Suprapubic skin (tissue), 4 donors: ENCODE measurements at regions not wholly inside any gene's neighbourhood (a gene's known extent, or its start where the extent isn't known, plus 50 kb on each side); places are given as distances from the start of the nearest gene placed in this dataset.

Experiments used
- DNase-seq, 2 donors: peaks; one replicate each; pipeline ENCODE4 v3.0.0-alpha.2; 2019; ENCODE audit warnings: low spot score in 2 of 2
- H3K27ac ChIP-seq: fragments of 200-600 bp; sonication (generic); one replicate; pipeline ENCODE4 v1.5.1; 2019
- H3K27me3 ChIP-seq: fragments of 200-600 bp; sonication (generic); one replicate; pipeline ENCODE4 v1.5.1; 2019
- H3K36me3 ChIP-seq: fragments of 200-600 bp; sonication (generic); one replicate; pipeline ENCODE4 v1.5.1; 2019
- H3K4me1 ChIP-seq: fragments of 200-600 bp; sonication (generic); one replicate; pipeline ENCODE4 v1.5.1; 2019
- H3K4me3 ChIP-seq: fragments of 200-600 bp; sonication (generic); one replicate; pipeline ENCODE4 v1.5.1; 2019; ENCODE audit warnings: mild to moderate bottlenecking
- H3K9me3 ChIP-seq: fragments of 200-600 bp; sonication (generic); one replicate; pipeline ENCODE4 v1.5.1; 2019
- EP300 ChIP-seq: sonication (generic); formaldehyde crosslinking; IDR thresholded peaks from one replicate; pipeline ENCODE4 v1.6.1; 2017; ENCODE audit warnings: antibody characterized with exemption
- POLR2A ChIP-seq, 2 donors: fragments of 450-650 bp; IDR thresholded peaks; one replicate each; pipeline ENCODE4 v1.6.1; 2017; ENCODE audit warnings: antibody characterized with exemption in 2 of 2, mild to moderate bottlenecking in 2 of 2, moderate library complexity in 2 of 2
- POLR2AphosphoS5 ChIP-seq, 3 donors: sonication (generic); formaldehyde crosslinking; IDR thresholded peaks; one replicate each; pipeline ENCODE4 v1.6.1; 2017; ENCODE audit warnings: antibody characterized with exemption in 3 of 3
- WGBS: methylation state at CpG from one replicate; pipeline ENCODE4 v1.1.5; 2018; 5-methylcytosine and 5-hydroxymethylcytosine counted together
- TF ChIP-seq, protein P1 (sequence below), 2 donors: fragments of 200-600 bp in 1 of 2; fragments of 450-650 bp in 1 of 2; sonication (generic) in 1 of 2; IDR thresholded peaks; one replicate each; pipeline ENCODE4 v1.5.1; 2016 to 2019; ENCODE audit warnings: antibody characterized with exemption in 2 of 2, mild to moderate bottlenecking in 1 of 2, moderate library complexity in 1 of 2

DNA sequence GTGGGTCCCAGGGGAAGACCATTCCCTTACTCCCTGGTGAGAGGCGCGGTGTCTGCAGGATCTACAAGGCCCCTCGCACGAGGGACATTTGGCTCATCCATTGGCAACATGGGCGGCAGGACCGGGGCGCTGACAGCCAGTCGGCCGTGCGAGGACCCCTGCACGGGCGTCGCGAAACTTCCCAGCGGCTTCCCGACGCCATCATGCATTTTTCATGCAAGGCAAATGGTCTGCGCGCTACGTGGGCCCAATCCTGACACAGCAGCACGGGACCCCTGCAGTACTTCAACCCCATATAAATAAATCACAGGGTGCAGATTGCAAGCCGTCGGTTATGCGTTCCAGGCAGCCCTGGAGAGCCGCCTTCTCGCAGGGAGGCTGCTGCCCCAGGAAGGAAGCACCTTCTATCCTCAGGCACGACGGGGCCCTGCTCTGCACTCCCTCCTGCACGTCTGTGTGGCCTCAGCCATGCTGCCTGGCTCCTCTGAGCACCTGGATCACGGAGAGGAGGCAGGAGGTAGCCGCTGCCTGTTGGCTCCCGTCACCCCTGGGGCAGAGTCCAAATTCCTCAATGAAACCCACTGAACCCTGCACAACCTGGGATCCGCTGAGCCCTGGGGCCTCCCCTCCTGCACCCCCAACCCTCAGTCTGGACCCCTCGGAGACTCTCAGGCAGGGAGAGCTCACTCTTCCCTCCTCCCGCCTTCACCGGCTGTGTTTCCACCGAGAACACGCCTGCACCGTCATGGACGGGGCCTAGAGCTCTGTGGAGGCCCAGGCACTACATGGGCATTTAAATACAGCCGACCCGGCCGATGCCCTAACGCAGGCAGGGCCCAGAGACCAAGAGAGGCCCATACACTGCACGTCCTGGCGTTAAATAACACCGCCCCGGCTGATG, 90.5 kb downstream of the PDGFA start:
- Histone ChIP-seq H3K36me3 (no peaks in the 10 kb centered on the region), H3K4me3 (no peak overlapping the region), H3K9me3 (no peaks in the 10 kb centered on the region), H3K27ac (no peak overlapping the region), H3K27me3 (peaks cover 3% of the 10 kb centered on the region), H3K4me1 (peaks cover 19% of the 10 kb centered on the region)
- 92% methylated on average over 40 of the region's 48 CpGs for WGBS
- TF ChIP-seq POLR2A (IDR thresholded peaks at IDR 0.05) (no peak), EP300 (no peak), POLR2AphosphoS5 (IDR thresholded peaks at IDR 0.05) (no peak)
- TF ChIP-seq, protein P1, sequence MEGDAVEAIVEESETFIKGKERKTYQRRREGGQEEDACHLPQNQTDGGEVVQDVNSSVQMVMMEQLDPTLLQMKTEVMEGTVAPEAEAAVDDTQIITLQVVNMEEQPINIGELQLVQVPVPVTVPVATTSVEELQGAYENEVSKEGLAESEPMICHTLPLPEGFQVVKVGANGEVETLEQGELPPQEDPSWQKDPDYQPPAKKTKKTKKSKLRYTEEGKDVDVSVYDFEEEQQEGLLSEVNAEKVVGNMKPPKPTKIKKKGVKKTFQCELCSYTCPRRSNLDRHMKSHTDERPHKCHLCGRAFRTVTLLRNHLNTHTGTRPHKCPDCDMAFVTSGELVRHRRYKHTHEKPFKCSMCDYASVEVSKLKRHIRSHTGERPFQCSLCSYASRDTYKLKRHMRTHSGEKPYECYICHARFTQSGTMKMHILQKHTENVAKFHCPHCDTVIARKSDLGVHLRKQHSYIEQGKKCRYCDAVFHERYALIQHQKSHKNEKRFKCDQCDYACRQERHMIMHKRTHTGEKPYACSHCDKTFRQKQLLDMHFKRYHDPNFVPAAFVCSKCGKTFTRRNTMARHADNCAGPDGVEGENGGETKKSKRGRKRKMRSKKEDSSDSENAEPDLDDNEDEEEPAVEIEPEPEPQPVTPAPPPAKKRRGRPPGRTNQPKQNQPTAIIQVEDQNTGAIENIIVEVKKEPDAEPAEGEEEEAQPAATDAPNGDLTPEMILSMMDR (IDR thresholded peaks at IDR 0.05) = no peak
- DNase-seq = no peak

GRCh38 chr7:429828-430180, 89.8 kb downstream of the PDGFA start:
- Histone ChIP-seq H3K4me1 (peaks cover 13% of the 10 kb centered on the region), H3K4me3 (no peak overlapping the region), H3K27ac (no peak overlapping the region), H3K36me3 (no peaks in the 10 kb centered on the region), H3K27me3 (peaks cover 3% of the 10 kb centered on the region), H3K9me3 (no peaks in the 10 kb centered on the region)
- TF ChIP-seq POLR2A (IDR thresholded peaks at IDR 0.05) = no peak
- no peak for TF ChIP-seq EP300
- TF ChIP-seq, protein P1 (IDR thresholded peaks at IDR 0.05) = no peak
- no peak for TF ChIP-seq POLR2AphosphoS5 (IDR thresholded peaks at IDR 0.05)
- WGBS = 92% methylated on average over 15 of the region's 20 CpGs
- DNase-seq = no peak

- H3K4me3 ChIP-seq = no peak overlapping the region
- H3K27ac ChIP-seq = no peak overlapping the region
- peaks cover 3% of the 10 kb centered on the region for H3K27me3 ChIP-seq
- TF ChIP-seq POLR2AphosphoS5 (IDR thresholded peaks at IDR 0.05) = no peak
- TF ChIP-seq, protein P1 (IDR thresholded peaks at IDR 0.05) = no peak
- TF ChIP-seq EP300 = no peak
- TF ChIP-seq POLR2A (IDR thresholded peaks at IDR 0.05) = no peak
- no peaks in the 10 kb centered on the region for H3K36me3 ChIP-seq
- no peaks in the 10 kb centered on the region for H3K9me3 ChIP-seq
- H3K4me1 ChIP-seq = peaks cover 13% of the 10 kb centered on the region
- 89% methylated on average over 20 of the region's 24 CpGs for WGBS
- DNase-seq = no peak
Measured at GRCh38 chr7:431041-431440, 88.6 kb downstream of the PDGFA start.

DNA sequence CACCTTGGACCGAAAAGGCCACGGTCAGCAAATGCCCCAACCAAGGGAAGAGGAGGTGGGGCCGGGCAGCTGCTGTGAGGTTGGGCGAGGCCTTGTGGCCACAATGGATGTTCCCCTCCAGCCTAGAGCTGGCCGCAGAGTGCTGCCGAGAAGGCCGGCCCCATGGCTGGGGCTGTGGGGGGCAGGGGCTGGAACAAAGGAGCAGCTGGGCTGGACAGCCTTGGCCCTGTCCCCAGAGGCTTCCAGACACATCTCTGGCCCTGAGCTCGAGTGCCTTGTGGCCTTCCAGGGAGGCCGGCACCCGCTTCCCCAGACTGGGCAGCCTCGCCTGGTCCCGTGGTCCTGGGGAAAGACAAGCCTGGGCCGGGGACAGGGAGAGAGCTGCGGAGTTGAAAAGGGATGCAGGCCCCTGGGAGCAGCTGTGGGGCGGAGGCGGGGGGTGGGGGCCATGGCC, 88.0 kb downstream of the PDGFA start:
- H3K4me3 ChIP-seq = no peak overlapping the region
- H3K27ac ChIP-seq = no peak overlapping the region
- no peak for TF ChIP-seq POLR2AphosphoS5 (IDR thresholded peaks at IDR 0.05)
- no peak for TF ChIP-seq EP300
- TF ChIP-seq, protein P1 (IDR thresholded peaks at IDR 0.05) = no peak
- 88% methylated on average over 9 of the region's 16 CpGs for WGBS
- H3K27me3 ChIP-seq = peaks cover 3% of the 10 kb centered on the region
- peaks cover 19% of the 10 kb centered on the region for H3K4me1 ChIP-seq
- H3K9me3 ChIP-seq = no peaks in the 10 kb centered on the region
- no peak for DNase-seq
- no peaks in the 10 kb centered on the region for H3K36me3 ChIP-seq

GRCh38 chr7:432256-432655, 87.4 kb downstream of the PDGFA start:
- H3K27me3 ChIP-seq = peaks cover 3% of the 10 kb centered on the region
- H3K27ac ChIP-seq = no peak overlapping the region

More at GRCh38 chr7:432256-432655, 87.4 kb downstream of the PDGFA start:
- no peaks in the 10 kb centered on the region for H3K36me3 ChIP-seq
- H3K9me3 ChIP-seq = no peaks in the 10 kb centered on the region
- H3K4me3 ChIP-seq = no peak overlapping the region
- DNase-seq = no peak
- no peak for TF ChIP-seq POLR2A (IDR thresholded peaks at IDR 0.05)
- TF ChIP-seq POLR2AphosphoS5 (IDR thresholded peaks at IDR 0.05) = no peak
- no peak for TF ChIP-seq EP300
- TF ChIP-seq, protein P1 (IDR thresholded peaks at IDR 0.05) = no peak
- H3K4me1 ChIP-seq = peaks cover 19% of the 10 kb centered on the region
- WGBS = 83% methylated on average over 1 of the region's 11 CpGs
